Panc1 (cell line): ENCODE measurements at regions not wholly inside any gene's neighbourhood (a gene's known extent, or its start where the extent isn't known, plus 50 kb on each side); places are given as distances from the start of the nearest gene placed in this dataset.

ENCODE experiments used
- ATAC-seq: fragments of 200-7000 bp; cut with Tn5 transposase; 2 replicates; pipeline ENCODE4 v1.9.1; 2020; ENCODE audit warnings: mild to moderate bottlenecking, moderate library complexity
- BruUV-seq: library from RNA; stranded (reverse); fragments of 400-500 nt; replicated peaks from 2 replicates; lab custom pipeline; 2021; lab: Mats Ljungman, UMichigan
- CTCF ChIA-PET: fragments of 300-600 bp; sonication (Branson Sonifier 250); formaldehyde crosslinking; loops from one replicate; lab custom pipeline; 2022; ENCODE audit warnings: antibody characterized with exemption; lab: Charles Lee
- POLR2A ChIA-PET: fragments of 300-600 bp; sonication (Branson Sonifier 250); formaldehyde crosslinking; loops from one replicate; lab custom pipeline; 2022; ENCODE audit warnings: antibody characterized with exemption; lab: Charles Lee
- DNase-seq: peaks from one replicate; pipeline ENCODE4 v3.0.0-alpha.2; 2010; ENCODE audit warnings: low read depth, low spot score
- H3K27ac ChIP-seq: 2 replicates; pipeline ENCODE4 v1.5.1; 2011; ENCODE audit warnings: mild to moderate bottlenecking, low read length, inconsistent platforms
- H3K27me3 ChIP-seq: fragments of 200-500 bp; sonication (Bioruptor generic); 2 replicates; pipeline ENCODE4 v1.6.0; 2014; ENCODE audit warnings: low read length, inconsistent platforms; ENCODE audit not compliant: control insufficient read depth, insufficient read depth
- H3K36me3 ChIP-seq: fragments of 200-500 bp; sonication (Bioruptor generic); 2 replicates; pipeline ENCODE4 v1.5.1; 2014; ENCODE audit warnings: inconsistent platforms, mild to moderate bottlenecking, low read length, moderate library complexity; ENCODE audit not compliant: control insufficient read depth, insufficient read depth
- H3K4me1 ChIP-seq: 2 replicates; pipeline ENCODE4 v1.5.1; 2011; ENCODE audit warnings: inconsistent platforms, mild to moderate bottlenecking, low read length, moderate library complexity; ENCODE audit not compliant: control insufficient read depth, insufficient read depth
- H3K4me3 ChIP-seq, 2 experiments: 2 replicates each; pipeline ENCODE4 v1.5.1; 2011 to 2012; ENCODE audit warnings: low read depth in 2 of 2, low read length in 2 of 2, mild to moderate bottlenecking in 2 of 2, inconsistent platforms in 1 of 2, moderate library complexity in 1 of 2
- H3K9me3 ChIP-seq: fragments of 200-500 bp; sonication (Bioruptor generic); 2 replicates; pipeline ENCODE4 v1.5.1; 2014; ENCODE audit warnings: low read depth, mild to moderate bottlenecking, inconsistent platforms, low read length, moderate library complexity; ENCODE audit not compliant: control insufficient read depth, insufficient read depth
- POLR2AphosphoS5 ChIP-seq: IDR thresholded peaks from 2 replicates; pipeline ENCODE4 v1.6.1; 2012; ENCODE audit warnings: mild to moderate bottlenecking, low read depth, low read length, moderate library complexity
- REST ChIP-seq, 2 experiments: IDR thresholded peaks; 2 replicates each; pipeline ENCODE4 v1.6.1; 2011 to 2012; ENCODE audit warnings: low read depth in 2 of 2, control low read depth in 1 of 2, low read length in 1 of 2, mild to moderate bottlenecking in 1 of 2, moderate library complexity in 1 of 2; ENCODE audit not compliant: insufficient read depth in 1 of 2
- SIN3A ChIP-seq: IDR thresholded peaks from 2 replicates; pipeline ENCODE4 v1.6.1; 2012; ENCODE audit warnings: low read depth, mild to moderate bottlenecking, low read length, moderate library complexity, borderline replicate concordance; ENCODE audit not compliant: insufficient read depth
- TCF7L2 ChIP-seq: IDR thresholded peaks from 2 replicates; pipeline ENCODE4 v1.6.1; 2011; ENCODE audit warnings: mild to moderate bottlenecking, low read depth, low read length, inconsistent platforms
- in situ Hi-C: cut with HindIII; loops from 2 replicates; pipeline ENCODE4 v1.10.0; 2016; ENCODE audit warnings: low sequenced_read_pairs, low pct_unique_long_range_greater_than_20kb
- intact Hi-C: fragments of 100-400 bp; cut with micrococcal nuclease; formaldehyde crosslinking; loops from one replicate; pipeline ENCODE4 v1.10.0; 2022; ENCODE audit not compliant: unreplicated experiment
- TF ChIP-seq, protein P1 (sequence below): fragments of 450-650 bp; IDR thresholded peaks from 2 replicates; pipeline ENCODE4 v1.5.1; 2017; ENCODE audit warnings: mild to moderate bottlenecking

DNA sequence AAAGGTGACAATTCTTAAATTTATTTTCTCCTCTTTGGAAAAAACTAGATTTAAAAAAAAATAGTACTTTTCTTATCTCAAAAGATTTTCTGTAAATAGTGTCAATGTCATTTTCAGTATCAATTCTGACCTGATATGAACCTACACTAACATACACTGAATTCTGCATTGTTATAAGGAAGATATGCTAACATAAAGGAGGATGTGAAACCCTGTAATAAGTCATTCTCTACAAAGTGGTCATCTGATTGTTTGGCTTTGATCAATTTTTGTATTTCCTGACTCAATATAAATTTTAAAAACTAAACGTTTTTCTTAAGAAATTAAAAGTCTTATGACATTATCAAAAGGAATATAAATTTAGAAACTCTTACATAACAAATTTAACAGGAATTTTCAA is 233.6 kb upstream of the EDIL3 start:
- TF ChIP-seq, protein P1, sequence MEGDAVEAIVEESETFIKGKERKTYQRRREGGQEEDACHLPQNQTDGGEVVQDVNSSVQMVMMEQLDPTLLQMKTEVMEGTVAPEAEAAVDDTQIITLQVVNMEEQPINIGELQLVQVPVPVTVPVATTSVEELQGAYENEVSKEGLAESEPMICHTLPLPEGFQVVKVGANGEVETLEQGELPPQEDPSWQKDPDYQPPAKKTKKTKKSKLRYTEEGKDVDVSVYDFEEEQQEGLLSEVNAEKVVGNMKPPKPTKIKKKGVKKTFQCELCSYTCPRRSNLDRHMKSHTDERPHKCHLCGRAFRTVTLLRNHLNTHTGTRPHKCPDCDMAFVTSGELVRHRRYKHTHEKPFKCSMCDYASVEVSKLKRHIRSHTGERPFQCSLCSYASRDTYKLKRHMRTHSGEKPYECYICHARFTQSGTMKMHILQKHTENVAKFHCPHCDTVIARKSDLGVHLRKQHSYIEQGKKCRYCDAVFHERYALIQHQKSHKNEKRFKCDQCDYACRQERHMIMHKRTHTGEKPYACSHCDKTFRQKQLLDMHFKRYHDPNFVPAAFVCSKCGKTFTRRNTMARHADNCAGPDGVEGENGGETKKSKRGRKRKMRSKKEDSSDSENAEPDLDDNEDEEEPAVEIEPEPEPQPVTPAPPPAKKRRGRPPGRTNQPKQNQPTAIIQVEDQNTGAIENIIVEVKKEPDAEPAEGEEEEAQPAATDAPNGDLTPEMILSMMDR: no peak
- TF ChIP-seq POLR2AphosphoS5: no peak
- TF ChIP-seq REST (IDR thresholded peaks at IDR 0.05; ENCODE audit: insufficient read depth in 1 of 2, low read depth in 2 of 2, low read length in 1 of 2): no peak
- no peak for TF ChIP-seq SIN3A
- TF ChIP-seq TCF7L2: no peak
- no TSS peak for BruUV-seq
- intact Hi-C loops (no loop called here), in situ Hi-C loops (no loop called here)
- Histone ChIP-seq H3K9me3 (no peaks in the 10 kb centered on the region), H3K4me1 (no peaks in the 10 kb centered on the region), H3K27me3 (no peaks in the 10 kb centered on the region), H3K4me3 (no peak overlapping the region), H3K36me3 (no peaks in the 10 kb centered on the region), H3K27ac (no peak overlapping the region)
- ChIA-PET POLR2A (no interaction called here), CTCF (no interaction called here)
- no peak for ATAC-seq
- DNase-seq: no peak

GRCh38 chr5:84614906-84615305 is 230.2 kb upstream of the EDIL3 start:
- no peaks in the 10 kb centered on the region for H3K27me3 ChIP-seq

More at GRCh38 chr5:84614906-84615305, 230.2 kb upstream of the EDIL3 start:
- no peak overlapping the region for H3K27ac ChIP-seq
- H3K4me3 ChIP-seq: no peak overlapping the region
- DNase-seq (no peak), ATAC-seq (no peak)
- TF ChIP-seq, protein P1: no peak
- TF ChIP-seq TCF7L2 (no peak), SIN3A (no peak), REST (IDR thresholded peaks at IDR 0.05; ENCODE audit: insufficient read depth in 1 of 2, low read depth in 2 of 2, low read length in 1 of 2) (no peak), POLR2AphosphoS5 (no peak)
- ChIA-PET CTCF (no interaction called here), POLR2A (no interaction called here)
- in situ Hi-C loops (no loop called here), intact Hi-C loops (no loop called here)
- H3K9me3 ChIP-seq: no peaks in the 10 kb centered on the region
- no peaks in the 10 kb centered on the region for H3K4me1 ChIP-seq
- BruUV-seq: no TSS peak
- H3K36me3 ChIP-seq: no peaks in the 10 kb centered on the region
